Stimulated activated CD4-positive, alpha-beta T cell treated with anti-CD3 and anti-CD28 coated beads, Interleukin-4, amount 100 ng/mL, for 24 hours (primary cell): ENCODE measurements at regions not wholly inside any gene's neighbourhood (a gene's known extent, or its start where the extent isn't known, plus 50 kb on each side); places are given as distances from the start of the nearest gene placed in this dataset.
"Not testable (repeated sequence)": the region's sequence is repeated elsewhere in the genome, so short reads cannot be mapped to it uniquely, and the experiment has no call there.

Experiments used
- DNase-seq: peaks from one replicate; pipeline ENCODE4 v3.0.0-alpha.2; 2020

GRCh38 chr3:148441191-148441590 is 256.5 kb upstream of the AGTR1 start:
- DNase-seq = no peak

- DNase-seq = no peak
Observed at GRCh38 chr3:148450819-148451218, 246.9 kb upstream of the AGTR1 start.

- DNase-seq = no peak
Observed at GRCh38 chr3:148451969-148452368, 245.7 kb upstream of the AGTR1 start.

- DNase-seq = no peak
Observed at GRCh38 chr3:148453781-148454191, 243.9 kb upstream of the AGTR1 start.

GRCh38 chr3:148455098-148455497 is 242.6 kb upstream of the AGTR1 start:
- DNase-seq = no peak

- no peak for DNase-seq
Observed at GRCh38 chr3:148457886-148458285, 239.8 kb upstream of the AGTR1 start.

- no peak for DNase-seq
Observed at GRCh38 chr3:148459931-148460513, 237.7 kb upstream of the AGTR1 start.

- no peak for DNase-seq
Observed at GRCh38 chr3:148460686-148461085, 237.0 kb upstream of the AGTR1 start.

GRCh38 chr3:148464246-148464645 is 233.5 kb upstream of the AGTR1 start:
- DNase-seq = no peak

- DNase-seq = no peak
Observed at GRCh38 chr3:148466143-148466542, 231.6 kb upstream of the AGTR1 start.

- DNase-seq = no peak
Observed at GRCh38 chr3:148466980-148467740, 230.5 kb upstream of the AGTR1 start.

GRCh38 chr3:148477375-148477774 is 220.3 kb upstream of the AGTR1 start:
- no peak for DNase-seq

- no peak for DNase-seq
Observed at GRCh38 chr3:148493631-148494030, 204.1 kb upstream of the AGTR1 start.

- no peak for DNase-seq
Observed at GRCh38 chr3:148494451-148494850, 203.3 kb upstream of the AGTR1 start.

GRCh38 chr3:148500881-148501280 is 196.8 kb upstream of the AGTR1 start:
- no peak for DNase-seq

GRCh38 chr3:148510116-148510515 is 187.6 kb upstream of the AGTR1 start:
- no peak for DNase-seq

GRCh38 chr3:148510561-148510960 is 187.1 kb upstream of the AGTR1 start:
- no peak for DNase-seq

- no peak for DNase-seq
Observed at GRCh38 chr3:148512648-148513047, 185.1 kb upstream of the AGTR1 start.

GRCh38 chr3:148513096-148513543 is 184.6 kb upstream of the AGTR1 start:
- DNase-seq = no peak

GRCh38 chr3:148518520-148518919 is 179.2 kb upstream of the AGTR1 start:
- no peak for DNase-seq

GRCh38 chr3:148525621-148526020 is 172.1 kb upstream of the AGTR1 start:
- DNase-seq = not testable (repeated sequence)

- no peak for DNase-seq
Observed at GRCh38 chr3:148528024-148528423, 169.7 kb upstream of the AGTR1 start.

- DNase-seq = no peak
Observed at GRCh38 chr3:148531836-148532235, 165.9 kb upstream of the AGTR1 start.

GRCh38 chr3:148532326-148532725 is 165.4 kb upstream of the AGTR1 start:
- no peak for DNase-seq

- DNase-seq = no peak
Observed at GRCh38 chr3:148532774-148533173, 164.9 kb upstream of the AGTR1 start.
